PFSK-1 (cell line): ENCODE measurements at regions not wholly inside any gene's neighbourhood (a gene's known extent, or its start where the extent isn't known, plus 50 kb on each side); places are given as distances from the start of the nearest gene placed in this dataset.

Source experiments
- POLR2AphosphoS5 ChIP-seq: IDR thresholded peaks from 2 replicates; pipeline ENCODE4 v1.6.1; 2012; ENCODE audit warnings: low read depth, mild to moderate bottlenecking, control low read depth, low read length, moderate library complexity
- SIN3A ChIP-seq: IDR thresholded peaks from 2 replicates; pipeline ENCODE4 v1.6.1; 2012; ENCODE audit warnings: mild to moderate bottlenecking, low read length, moderate library complexity, borderline replicate concordance; ENCODE audit not compliant: insufficient read depth
- TAF1 ChIP-seq: IDR thresholded peaks from 2 replicates; pipeline ENCODE4 v1.6.1; 2012; ENCODE audit warnings: low read length, control low read depth, borderline replicate concordance; ENCODE audit not compliant: insufficient read depth
- TF ChIP-seq, protein P1 (sequence below), 2 experiments: IDR thresholded peaks; 2 replicates each; pipeline versions ENCODE4 v1.6.1 to v1.8.0; 2011 to 2012; ENCODE audit warnings: low read depth in 2 of 2, low read length in 2 of 2, control low read depth in 1 of 2, inconsistent platforms in 1 of 2, mild to moderate bottlenecking in 1 of 2, moderate library complexity in 1 of 2; ENCODE audit not compliant: insufficient read depth in 1 of 2

DNA sequence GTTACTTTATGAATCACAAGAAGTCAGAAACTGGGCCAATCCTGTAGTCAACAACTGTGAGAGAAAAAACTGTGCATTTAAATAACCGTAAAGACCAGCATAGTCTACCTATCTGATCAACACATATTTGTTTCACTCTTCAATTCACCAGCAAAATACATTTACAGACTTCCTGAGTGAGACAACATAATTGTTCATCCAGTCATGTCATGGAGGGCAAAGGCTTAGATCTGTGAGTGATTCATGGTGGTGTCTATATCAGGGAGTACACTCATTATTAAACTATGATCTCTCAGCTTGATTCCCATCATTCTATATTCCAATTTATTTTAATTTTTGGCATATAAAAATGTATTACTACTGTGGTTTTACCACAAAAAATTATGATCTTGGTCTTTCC lies 694.6 kb downstream of the DNAH5 start:
- no peak for TF ChIP-seq TAF1
- no peak for TF ChIP-seq POLR2AphosphoS5
- no peak for TF ChIP-seq SIN3A
- TF ChIP-seq, protein P1, sequence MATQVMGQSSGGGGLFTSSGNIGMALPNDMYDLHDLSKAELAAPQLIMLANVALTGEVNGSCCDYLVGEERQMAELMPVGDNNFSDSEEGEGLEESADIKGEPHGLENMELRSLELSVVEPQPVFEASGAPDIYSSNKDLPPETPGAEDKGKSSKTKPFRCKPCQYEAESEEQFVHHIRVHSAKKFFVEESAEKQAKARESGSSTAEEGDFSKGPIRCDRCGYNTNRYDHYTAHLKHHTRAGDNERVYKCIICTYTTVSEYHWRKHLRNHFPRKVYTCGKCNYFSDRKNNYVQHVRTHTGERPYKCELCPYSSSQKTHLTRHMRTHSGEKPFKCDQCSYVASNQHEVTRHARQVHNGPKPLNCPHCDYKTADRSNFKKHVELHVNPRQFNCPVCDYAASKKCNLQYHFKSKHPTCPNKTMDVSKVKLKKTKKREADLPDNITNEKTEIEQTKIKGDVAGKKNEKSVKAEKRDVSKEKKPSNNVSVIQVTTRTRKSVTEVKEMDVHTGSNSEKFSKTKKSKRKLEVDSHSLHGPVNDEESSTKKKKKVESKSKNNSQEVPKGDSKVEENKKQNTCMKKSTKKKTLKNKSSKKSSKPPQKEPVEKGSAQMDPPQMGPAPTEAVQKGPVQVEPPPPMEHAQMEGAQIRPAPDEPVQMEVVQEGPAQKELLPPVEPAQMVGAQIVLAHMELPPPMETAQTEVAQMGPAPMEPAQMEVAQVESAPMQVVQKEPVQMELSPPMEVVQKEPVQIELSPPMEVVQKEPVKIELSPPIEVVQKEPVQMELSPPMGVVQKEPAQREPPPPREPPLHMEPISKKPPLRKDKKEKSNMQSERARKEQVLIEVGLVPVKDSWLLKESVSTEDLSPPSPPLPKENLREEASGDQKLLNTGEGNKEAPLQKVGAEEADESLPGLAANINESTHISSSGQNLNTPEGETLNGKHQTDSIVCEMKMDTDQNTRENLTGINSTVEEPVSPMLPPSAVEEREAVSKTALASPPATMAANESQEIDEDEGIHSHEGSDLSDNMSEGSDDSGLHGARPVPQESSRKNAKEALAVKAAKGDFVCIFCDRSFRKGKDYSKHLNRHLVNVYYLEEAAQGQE (IDR thresholded peaks at IDR 0.05; ENCODE audit: insufficient read depth in 1 of 2, low read depth in 2 of 2, low read length in 2 of 2), result no peak
